SIG-M5 (cell line): ENCODE measurements at regions not wholly inside any gene's neighbourhood (a gene's known extent, or its start where the extent isn't known, plus 50 kb on each side); places are given as distances from the start of the nearest gene placed in this dataset.

Experiments
- DNase-seq: peaks from one replicate; lab custom pipeline; 2025; lab: John Stamatoyannopoulos, UW

- DNase-seq, result no peak
Observed at GRCh38 chr15:87239582-87240230, 1016.8 kb downstream of the NTRK3 start.

- no peak for DNase-seq
Observed at GRCh38 chr15:87238451-87239068, 1018.0 kb downstream of the NTRK3 start.

DNA sequence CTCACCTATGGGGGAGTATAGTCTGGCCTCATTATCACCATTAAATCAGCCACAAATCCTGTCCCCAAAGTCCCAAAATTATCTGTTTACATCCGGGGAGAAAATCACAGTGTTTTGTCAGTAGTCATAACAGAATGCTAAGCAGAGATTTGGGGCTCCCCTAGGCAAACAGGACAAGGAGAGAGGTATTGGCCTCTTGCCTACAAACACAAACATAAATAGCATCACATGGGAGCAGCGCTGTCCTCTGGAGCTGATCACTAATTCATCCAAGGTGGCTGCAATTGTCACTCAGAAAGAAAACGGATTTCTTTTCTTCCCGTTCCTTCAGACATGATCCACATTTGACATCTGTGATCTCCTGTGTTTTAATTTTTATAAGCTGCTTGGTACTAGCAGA lies 1028.1 kb downstream of the NTRK3 start:
- DNase-seq, result no peak

DNA sequence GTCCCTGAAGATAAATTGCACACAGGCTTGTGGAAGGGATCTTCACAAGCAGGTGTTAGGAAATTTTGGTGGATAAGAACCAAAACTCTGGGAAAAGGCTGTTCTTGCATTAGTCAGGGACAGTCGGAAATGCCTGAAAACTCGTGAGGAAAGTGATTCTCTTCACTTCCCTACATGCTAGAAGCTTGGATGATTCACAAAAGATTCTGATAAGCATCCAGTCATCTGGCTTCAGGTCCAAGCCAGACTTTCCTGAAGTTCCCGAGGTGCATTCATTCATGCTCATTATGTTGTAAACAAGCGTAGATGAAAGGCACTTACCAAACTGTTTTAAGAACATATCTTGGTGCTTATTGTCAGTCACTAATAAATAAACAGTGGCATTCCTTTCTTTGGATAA lies 1028.7 kb downstream of the NTRK3 start:
- DNase-seq, result no peak

- no peak for DNase-seq
Observed at GRCh38 chr15:87225436-87225835, 1031.1 kb downstream of the NTRK3 start.

- DNase-seq, result no peak
Observed at GRCh38 chr15:87224404-87224803, 1032.1 kb downstream of the NTRK3 start.

DNA sequence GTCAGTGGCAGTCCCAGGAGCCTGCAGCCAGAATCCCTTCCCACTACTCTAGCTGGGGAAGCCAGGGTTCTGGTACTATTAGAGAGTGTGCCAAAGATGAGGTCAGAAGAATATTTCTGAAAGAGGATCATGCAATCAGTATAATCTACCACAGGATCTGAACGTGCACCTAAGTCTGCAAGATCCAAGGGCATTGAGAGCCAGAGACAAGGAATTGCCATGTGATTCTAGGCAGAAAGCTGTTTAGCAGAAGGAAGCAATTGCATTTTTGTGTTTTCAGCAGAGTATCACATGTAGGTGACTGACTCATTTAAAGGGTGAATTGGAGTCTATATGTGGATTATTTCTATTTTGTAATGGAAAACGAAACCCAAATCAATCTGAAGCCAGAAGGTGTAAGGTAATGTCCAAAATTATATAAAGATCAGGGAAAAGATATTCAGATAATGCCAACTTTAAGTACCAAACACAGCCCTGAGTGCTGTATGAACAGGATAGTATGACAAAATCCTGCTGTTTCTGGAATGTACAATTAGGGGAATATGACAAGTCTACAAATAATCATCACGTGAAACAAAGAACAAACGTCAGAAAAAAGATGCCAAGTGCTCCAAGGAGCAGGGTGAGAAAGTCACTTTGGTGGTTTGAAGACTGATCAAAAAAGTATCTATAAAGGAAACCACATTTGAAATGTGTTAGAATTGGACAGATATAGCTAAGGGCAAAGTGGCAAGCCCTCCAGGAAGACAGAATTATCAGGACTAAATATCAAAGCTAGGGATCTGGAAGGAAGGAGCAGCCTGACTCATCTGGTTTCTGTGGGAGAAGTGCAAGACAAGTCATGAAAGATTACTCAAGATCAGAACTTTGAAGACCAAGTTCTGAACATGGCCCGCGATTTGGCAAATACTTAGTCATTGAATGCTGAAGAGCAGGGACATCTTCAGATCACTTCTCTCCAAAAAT lies 1036.6 kb downstream of the NTRK3 start:
- DNase-seq, result no peak

DNA sequence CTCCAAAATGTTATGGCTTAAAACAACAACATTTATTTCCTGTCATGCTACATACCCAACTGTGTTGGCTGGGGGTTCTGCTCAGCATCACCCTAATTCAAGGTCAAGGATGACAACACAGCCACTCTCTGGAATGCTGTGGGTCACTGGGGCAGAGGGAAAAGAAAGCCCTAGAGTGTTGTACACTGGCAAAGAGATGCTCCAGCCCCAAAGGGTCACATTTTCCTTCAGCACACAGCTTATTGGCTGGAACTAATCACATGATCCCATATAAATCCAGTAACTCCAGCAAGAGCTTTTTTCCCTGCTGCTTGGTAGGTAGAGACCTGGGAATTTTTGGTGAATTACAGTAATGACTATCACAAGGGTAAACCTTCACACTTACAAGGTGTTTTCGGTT lies 1041.4 kb downstream of the NTRK3 start:
- no peak for DNase-seq

DNA sequence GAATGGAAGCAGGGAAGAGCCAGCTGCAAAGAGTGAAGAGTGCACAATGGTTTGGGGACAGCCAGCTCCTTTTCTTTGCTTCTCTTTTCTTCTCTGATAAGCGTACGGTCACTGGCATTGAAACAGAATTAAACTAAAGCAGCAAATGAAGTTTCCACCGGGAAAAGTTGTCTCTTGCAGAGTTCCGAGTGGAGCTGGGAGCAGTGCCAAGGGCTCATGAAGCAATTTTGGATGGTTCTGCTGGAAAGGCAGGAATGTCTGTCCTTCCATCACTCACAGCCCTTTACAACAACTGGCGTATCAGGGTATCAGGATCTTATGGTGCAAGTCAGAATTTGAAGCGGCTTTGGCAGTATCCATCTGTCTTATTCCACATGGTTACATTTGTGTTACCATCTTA lies 1042.9 kb downstream of the NTRK3 start:
- DNase-seq, result no peak

DNA sequence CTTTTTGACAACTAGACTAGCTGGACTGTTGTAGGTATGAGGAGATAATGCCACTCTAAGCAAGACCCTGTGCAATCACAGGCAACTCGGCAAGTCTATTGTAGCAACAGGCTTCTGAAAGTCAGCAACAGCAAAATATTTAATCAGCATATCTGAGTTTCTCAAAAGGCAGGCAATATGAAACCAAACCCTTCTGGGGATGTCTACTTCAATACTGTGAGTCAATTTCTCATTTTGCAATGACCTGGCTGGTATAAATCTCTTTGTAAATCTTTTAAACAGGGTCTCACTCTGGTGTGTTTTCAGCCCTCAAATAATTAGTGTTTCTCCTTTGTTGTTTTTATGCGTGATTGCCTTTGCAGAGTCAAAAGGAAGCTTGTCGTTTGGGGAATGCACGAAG lies 1044.5 kb downstream of the NTRK3 start:
- no peak for DNase-seq

- no peak for DNase-seq
Observed at GRCh38 chr15:87211547-87211946, 1045.0 kb downstream of the NTRK3 start.

DNA sequence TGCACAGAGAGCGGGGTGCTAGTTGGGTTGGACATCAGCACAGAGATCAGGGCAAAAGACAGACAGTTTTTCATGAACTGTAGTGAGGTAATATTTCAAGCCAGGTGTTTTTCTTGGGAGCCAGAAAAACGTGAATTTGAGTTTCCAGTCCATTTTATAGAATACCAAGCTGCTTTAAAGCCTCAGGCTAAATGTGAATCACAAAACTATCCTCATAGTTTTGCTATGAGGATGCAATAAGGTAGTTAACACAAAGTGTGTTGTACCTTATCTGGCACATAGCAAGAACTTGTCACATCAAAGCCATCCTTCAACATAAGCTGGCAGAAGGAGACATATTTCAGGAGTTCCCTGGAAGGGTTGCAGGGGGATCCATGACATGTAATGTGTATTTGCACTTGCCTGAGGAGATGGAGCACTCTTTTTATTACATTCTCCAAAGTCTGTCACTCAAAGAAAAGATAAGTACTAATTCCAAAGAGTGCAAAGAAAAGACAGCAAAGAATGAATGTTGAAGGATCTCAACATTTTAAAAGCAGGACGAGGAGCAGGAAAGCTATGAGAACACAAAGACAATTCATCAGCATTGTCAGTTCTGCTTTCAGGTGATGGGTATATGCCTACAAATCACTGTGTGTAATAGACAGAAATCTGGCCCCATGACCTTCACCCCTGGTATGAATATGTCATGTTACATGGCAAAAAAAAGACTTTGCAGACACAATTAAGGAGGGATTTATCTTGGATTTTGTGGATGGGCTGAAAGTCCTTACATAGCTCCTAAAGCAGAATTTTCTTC lies 1046.4 kb downstream of the NTRK3 start:
- no peak for DNase-seq

GRCh38 chr15:87207990-87208580 lies 1048.5 kb downstream of the NTRK3 start:
- DNase-seq, result no peak

DNA sequence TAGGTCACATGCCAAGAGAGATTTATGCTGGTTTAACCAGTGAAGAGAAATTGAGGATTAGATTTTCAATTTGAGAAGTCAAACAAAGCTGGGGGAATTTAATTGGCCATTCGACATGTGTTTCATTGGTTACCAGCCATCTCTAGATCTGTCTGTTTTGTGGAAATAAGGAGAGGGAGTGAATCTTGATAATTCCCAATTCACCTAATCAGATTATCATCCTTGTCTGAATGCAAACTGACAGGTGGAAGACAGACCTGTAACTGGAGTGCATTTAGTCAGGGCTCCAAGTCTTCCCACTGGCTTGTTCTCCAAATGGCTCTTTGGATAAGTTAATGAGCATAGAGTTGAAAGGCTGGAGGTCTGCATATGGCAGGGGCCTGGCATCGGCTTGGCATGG lies 1049.3 kb downstream of the NTRK3 start:
- DNase-seq, result no peak

DNA sequence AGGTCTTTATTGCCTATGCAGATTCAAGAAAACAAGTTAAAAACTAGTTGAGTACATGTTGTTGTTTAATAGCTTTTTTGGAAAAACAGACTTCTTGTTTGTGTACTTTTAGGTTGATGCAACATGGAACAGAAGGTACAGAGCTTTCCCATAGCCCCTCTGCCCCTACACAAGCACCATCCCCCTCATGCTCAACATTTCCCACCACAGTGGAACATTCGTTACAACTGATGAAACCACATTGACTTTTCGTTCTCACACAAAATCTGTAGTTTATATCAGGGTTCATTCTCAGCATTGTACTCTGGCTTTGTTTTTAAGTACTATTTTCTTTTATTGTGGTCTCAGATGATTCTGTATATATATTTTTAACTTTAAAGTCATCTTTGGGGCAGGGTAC lies 1054.6 kb downstream of the NTRK3 start:
- no peak for DNase-seq

- DNase-seq, result no peak
Observed at GRCh38 chr15:87200149-87200548, 1056.4 kb downstream of the NTRK3 start.

GRCh38 chr15:87197981-87198380 lies 1058.6 kb downstream of the NTRK3 start:
- DNase-seq, result no peak

GRCh38 chr15:87196498-87196897 lies 1060.0 kb downstream of the NTRK3 start:
- DNase-seq, result no peak

DNA sequence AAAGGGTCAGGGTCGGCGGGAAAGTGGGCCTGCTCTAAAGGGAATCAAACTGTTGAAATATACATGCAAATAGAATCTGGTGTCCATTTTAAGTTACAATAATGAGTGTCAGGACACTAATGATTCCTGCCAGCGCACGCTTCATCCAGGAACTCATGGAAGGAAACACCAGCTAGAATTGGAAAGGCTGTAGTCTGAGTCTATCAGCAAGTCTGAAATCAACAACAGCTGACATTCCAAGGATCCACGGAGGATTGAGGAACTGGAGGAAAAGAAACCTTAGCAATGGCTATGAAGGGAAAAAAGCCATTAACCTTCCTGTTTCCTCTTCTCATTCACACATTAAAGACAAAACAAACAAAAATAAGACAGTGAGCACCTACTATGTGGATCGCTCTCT lies 1063.1 kb downstream of the NTRK3 start:
- DNase-seq, result no peak

GRCh38 chr15:87167706-87168105 lies 1088.0 kb downstream of the AGBL1 start:
- DNase-seq, result no peak

- no peak for DNase-seq
Observed at GRCh38 chr15:87167055-87167454, 1087.4 kb downstream of the AGBL1 start.

- no peak for DNase-seq
Observed at GRCh38 chr15:87155771-87156170, 1076.1 kb downstream of the AGBL1 start.
